ENCODE measurements at regions not wholly inside any gene's neighbourhood (a gene's known extent, or its start where the extent isn't known, plus 50 kb on each side); places are given as distances from the start of the nearest gene placed in this dataset.

- ATAC-seq = no peak
- H3K27ac ChIP-seq (ENCODE audit: low read length) = no peak overlapping the region
- H3K4me3 ChIP-seq (ENCODE audit: low read depth in 2 of 2, low read length in 2 of 2) = no peak overlapping the region
- no peaks in the 10 kb centered on the region for H3K36me3 ChIP-seq (ENCODE audit: control insufficient read depth, insufficient read depth, low read length)
- no peaks in the 10 kb centered on the region for H3K4me1 ChIP-seq (ENCODE audit: control insufficient read depth, insufficient read depth, low read length)
- in situ Hi-C loops (cut with HindIII; ENCODE audit: low pct_unique_long_range_greater_than_20kb, low sequenced_read_pairs) (no loop called here), intact Hi-C loops (cut with micrococcal nuclease; ENCODE audit: unreplicated experiment) (no loop called here)
- DNase-seq (ENCODE audit: low read depth, low spot score) = no peak
- H3K9me3 ChIP-seq (ENCODE audit: control insufficient read depth, insufficient read depth, low read depth, low read length) = no peaks in the 10 kb centered on the region
- POLR2A ChIA-PET = no interaction called here
- no TSS peak for BruUV-seq (replicated peaks)
- H3K27me3 ChIP-seq (ENCODE audit: control insufficient read depth, insufficient read depth, low read length) = no peaks in the 10 kb centered on the region; the same call in 1 of the 2 replicates
- TF ChIP-seq POLR2AphosphoS5 (IDR thresholded peaks at IDR 0.05; ENCODE audit: low read depth, low read length) (no peak), CTCF (IDR thresholded peaks at IDR 0.05) (no peak), REST (IDR thresholded peaks at IDR 0.05; ENCODE audit: insufficient read depth in 1 of 2, low read depth in 2 of 2, low read length in 1 of 2) (no peak), TCF7L2 (IDR thresholded peaks at IDR 0.05; ENCODE audit: low read depth, low read length) (no peak), SIN3A (IDR thresholded peaks at IDR 0.05; ENCODE audit: borderline replicate concordance, insufficient read depth, low read depth, low read length) (no peak)
- CTCF ChIA-PET = no interaction called here
Observed at GRCh38 chr14:94963051-94963450, 193.1 kb upstream of the GSC start.

- POLR2A ChIA-PET = no interaction called here
- TF ChIP-seq REST (IDR thresholded peaks at IDR 0.05; ENCODE audit: insufficient read depth in 1 of 2, low read depth in 2 of 2, low read length in 1 of 2) (no peak), CTCF (IDR thresholded peaks at IDR 0.05) (no peak), TCF7L2 (IDR thresholded peaks at IDR 0.05; ENCODE audit: low read depth, low read length) (no peak), SIN3A (IDR thresholded peaks at IDR 0.05; ENCODE audit: borderline replicate concordance, insufficient read depth, low read depth, low read length) (no peak), POLR2AphosphoS5 (IDR thresholded peaks at IDR 0.05; ENCODE audit: low read depth, low read length) (no peak)
- intact Hi-C loops (cut with micrococcal nuclease; ENCODE audit: unreplicated experiment) (no loop called here), in situ Hi-C loops (cut with HindIII; ENCODE audit: low pct_unique_long_range_greater_than_20kb, low sequenced_read_pairs) (no loop called here)
- Histone ChIP-seq H3K9me3 (ENCODE audit: control insufficient read depth, insufficient read depth, low read depth, low read length) (no peaks in the 10 kb centered on the region), H3K4me1 (ENCODE audit: control insufficient read depth, insufficient read depth, low read length) (no peaks in the 10 kb centered on the region), H3K36me3 (ENCODE audit: control insufficient read depth, insufficient read depth, low read length) (no peaks in the 10 kb centered on the region), H3K27me3 (ENCODE audit: control insufficient read depth, insufficient read depth, low read length) (no peaks in the 10 kb centered on the region; the same call in 1 of the 2 replicates), H3K4me3 (ENCODE audit: low read depth in 2 of 2, low read length in 2 of 2) (no peak overlapping the region), H3K27ac (ENCODE audit: low read length) (no peak overlapping the region)
- CTCF ChIA-PET = interaction anchor here (0.6 kb wide), 1 partner anchor 136 kb away, joined by 3 read pairs; no protein-coding TSS in a partner anchor
- ATAC-seq (no peak), DNase-seq (ENCODE audit: low read depth, low spot score) (no peak)
- BruUV-seq (replicated peaks) = no TSS peak
Observed at GRCh38 chr14:94962166-94962575, 192.3 kb upstream of the GSC start.
